WTC11 (cell line): ENCODE measurements at regions not wholly inside any gene's neighbourhood (a gene's known extent, or its start where the extent isn't known, plus 50 kb on each side); places are given as distances from the start of the nearest gene placed in this dataset.

Experiments
- ATAC-seq: fragments of 200-7000 bp; cut with Tn5 transposase; 2 replicates; pipeline ENCODE4 v1.10.0; 2021; ENCODE audit warnings: mild to moderate bottlenecking, moderate library complexity
- CTCF ChIA-PET: fragments of 300-600 bp; sonication (Branson Sonifier 250); formaldehyde crosslinking; loops from one replicate; lab custom pipeline; 2021; ENCODE audit warnings: antibody characterized with exemption; lab: Charles Lee
- POLR2A ChIA-PET: fragments of 350-600 bp; sonication (Branson Sonifier 250); formaldehyde crosslinking; loops from one replicate; lab custom pipeline; 2021; ENCODE audit warnings: antibody characterized with exemption; lab: Charles Lee
- DNase-seq: peaks from one replicate; pipeline ENCODE4 v3.0.0; 2021; ENCODE audit warnings: low spot score
- H3K27ac Mint-ChIP-seq: 2 replicates; pipeline ENCODE4 v1.8.0; 2021; ENCODE audit warnings: mixed read lengths
- H3K27me3 Mint-ChIP-seq: 2 replicates; pipeline ENCODE4 v1.8.0; 2021; ENCODE audit warnings: low read depth, mild to moderate bottlenecking, moderate library complexity, mixed read lengths
- H3K36me3 Mint-ChIP-seq: 2 replicates; pipeline ENCODE4 v1.8.0; 2021; ENCODE audit warnings: mixed read lengths
- H3K4me1 Mint-ChIP-seq: 2 replicates; pipeline ENCODE4 v1.8.0; 2022; ENCODE audit warnings: mixed read lengths
- H3K4me3 Mint-ChIP-seq: 2 replicates; pipeline ENCODE4 v1.8.0; 2021; ENCODE audit warnings: mild to moderate bottlenecking, moderate library complexity, mixed read lengths
- H3K9me3 Mint-ChIP-seq: 2 replicates; pipeline ENCODE4 v1.8.0; 2021; ENCODE audit warnings: mixed read lengths
- CREM ChIP-seq: sonication (generic); formaldehyde crosslinking; IDR thresholded peaks from 2 replicates; pipeline ENCODE4 v1.8.1; 2022; ENCODE audit warnings: mild to moderate bottlenecking, missing genetic modification reagents, moderate library complexity
- EMX1 ChIP-seq: fragments of 250-450 bp; sonication (Bioruptor Pico); IDR thresholded peaks from 2 replicates; pipeline ENCODE4 v1.8.0; 2021; ENCODE audit warnings: mild to moderate bottlenecking
- ESRRA ChIP-seq: sonication (generic); formaldehyde crosslinking; IDR thresholded peaks from 2 replicates; pipeline ENCODE4 v1.8.1; 2022; ENCODE audit warnings: mild to moderate bottlenecking, missing genetic modification reagents, borderline replicate concordance
- ETV6 ChIP-seq: sonication (generic); formaldehyde crosslinking; IDR thresholded peaks from 2 replicates; pipeline ENCODE4 v1.8.1; 2022; ENCODE audit warnings: mild to moderate bottlenecking, missing genetic modification reagents
- FOXJ3 ChIP-seq: sonication (generic); formaldehyde crosslinking; IDR thresholded peaks from 2 replicates; pipeline ENCODE4 v1.9.0; 2021; ENCODE audit warnings: missing genetic modification reagents, mild to moderate bottlenecking, borderline replicate concordance
- JAZF1 ChIP-seq: fragments of 250-450 bp; sonication (Bioruptor Pico); IDR thresholded peaks from 2 replicates; pipeline ENCODE4 v1.9.0; 2021; ENCODE audit warnings: moderate library complexity, mild to moderate bottlenecking, inconsistent platforms
- OVOL2 ChIP-seq: fragments of 250-450 bp; sonication (Bioruptor Pico); IDR thresholded peaks from 2 replicates; pipeline ENCODE4 v1.9.0; 2021; ENCODE audit warnings: mild to moderate bottlenecking, borderline replicate concordance
- SOX15 ChIP-seq: fragments of 250-450 bp; sonication (Bioruptor Pico); IDR thresholded peaks from 2 replicates; pipeline ENCODE4 v1.9.0; 2021; ENCODE audit warnings: mild to moderate bottlenecking
- SP1 ChIP-seq: sonication (generic); formaldehyde crosslinking; conservative IDR thresholded peaks from 2 replicates; pipeline ENCODE4 v1.8.1; 2022; ENCODE audit warnings: missing genetic modification reagents
- TEAD1 ChIP-seq: sonication (generic); formaldehyde crosslinking; IDR thresholded peaks from 2 replicates; pipeline ENCODE4 v1.8.0; 2022; ENCODE audit warnings: mild to moderate bottlenecking, missing genetic modification reagents
- ZBTB21 ChIP-seq: sonication (generic); formaldehyde crosslinking; IDR thresholded peaks from 2 replicates; pipeline ENCODE4 v1.8.1; 2023; ENCODE audit warnings: mild to moderate bottlenecking, missing genetic modification reagents, borderline replicate concordance
- ZNF121 ChIP-seq: sonication (generic); formaldehyde crosslinking; IDR thresholded peaks from 2 replicates; pipeline ENCODE4 v1.8.0; 2023; ENCODE audit warnings: missing genetic modification reagents
- ZNF138 ChIP-seq: sonication (generic); formaldehyde crosslinking; conservative IDR thresholded peaks from 2 replicates; pipeline ENCODE4 v1.8.1; 2022; ENCODE audit warnings: mild to moderate bottlenecking, moderate library complexity, missing genetic modification reagents
- ZNF219 ChIP-seq: sonication (generic); formaldehyde crosslinking; IDR thresholded peaks from 2 replicates; pipeline ENCODE4 v1.8.0; 2023; ENCODE audit warnings: missing genetic modification reagents, mild to moderate bottlenecking, borderline replicate concordance
- ZNF396 ChIP-seq: fragments of 250-450 bp; sonication (Bioruptor Pico); IDR thresholded peaks from 2 replicates; pipeline ENCODE4 v1.8.0; 2021; ENCODE audit warnings: mild to moderate bottlenecking, moderate library complexity, borderline replicate concordance
- TF ChIP-seq, protein P1 (sequence below): sonication (generic); formaldehyde crosslinking; IDR thresholded peaks from 2 replicates; pipeline ENCODE4 v1.8.1; 2023; ENCODE audit warnings: mild to moderate bottlenecking, missing genetic modification reagents, moderate library complexity
- TF ChIP-seq, protein P2 (sequence below): sonication (generic); formaldehyde crosslinking; conservative IDR thresholded peaks from 2 replicates; pipeline ENCODE4 v1.8.1; 2022; ENCODE audit warnings: mild to moderate bottlenecking, missing genetic modification reagents
- TF ChIP-seq, protein P3 (sequence below): fragments of 250-450 bp; sonication (Bioruptor Pico); IDR thresholded peaks from 2 replicates; pipeline ENCODE4 v1.9.0; 2021; ENCODE audit warnings: moderate library complexity, mild to moderate bottlenecking, inconsistent platforms, borderline replicate concordance
- TF ChIP-seq, protein P4 (sequence below): sonication (generic); formaldehyde crosslinking; IDR thresholded peaks from 2 replicates; pipeline ENCODE4 v1.8.0; 2022; ENCODE audit warnings: mild to moderate bottlenecking, missing genetic modification reagents
- TF ChIP-seq, protein P5 (sequence below): sonication (generic); formaldehyde crosslinking; IDR thresholded peaks from 2 replicates; pipeline ENCODE4 v1.8.0; 2022; ENCODE audit warnings: mild to moderate bottlenecking, missing genetic modification reagents

DNA sequence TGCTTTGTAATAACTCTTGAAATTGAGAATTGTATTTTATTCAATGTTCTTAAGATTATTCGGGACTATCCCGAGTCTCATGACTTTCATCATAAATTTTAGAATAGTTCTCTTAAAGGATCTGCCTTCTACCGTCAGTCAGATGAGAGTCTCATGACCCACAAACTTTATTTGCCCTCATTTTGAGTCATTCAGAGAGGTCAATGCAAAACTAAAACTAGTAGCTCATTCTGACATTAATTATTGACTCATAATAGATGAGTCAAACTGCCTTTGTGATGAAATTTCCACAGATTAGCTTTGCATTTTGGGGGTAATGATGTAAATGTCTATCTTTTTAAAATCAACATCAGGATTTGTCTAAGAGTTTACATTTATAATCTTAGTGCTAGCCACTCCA lies 1527.3 kb downstream of the TECRL start:
- Mint-ChIP-seq H3K36me3 (no peaks in the 10 kb centered on the region), H3K27me3 (no peaks in the 10 kb centered on the region; the same call in 1 of the 2 replicates), H3K9me3 (0 out of 2 replicates have a peak, but pooled peaks cover 5% of the 10 kb centered on the region), H3K4me1 (peaks cover 2% of the 10 kb centered on the region; the same call in 1 of the 2 replicates), H3K27ac (no peak overlapping the region), H3K4me3 (no peak overlapping the region)
- DNase-seq (no peak), ATAC-seq (no peak)
- ChIA-PET POLR2A (interaction anchor here (0.7 kb wide), 1 partner anchor 883 kb away, joined by 3 read pairs; no protein-coding TSS in a partner anchor), CTCF (no interaction called here)
- TF ChIP-seq OVOL2 (CRISPR knock-in tag) (no peak), ESRRA (CRISPR knock-in tag) (no peak), TEAD1 (CRISPR knock-in tag) (no peak), ZNF138 (CRISPR knock-in tag) (no peak), ZNF121 (CRISPR knock-in tag) (no peak), SOX15 (CRISPR knock-in tag) (no peak)
- TF ChIP-seq, protein P1, sequence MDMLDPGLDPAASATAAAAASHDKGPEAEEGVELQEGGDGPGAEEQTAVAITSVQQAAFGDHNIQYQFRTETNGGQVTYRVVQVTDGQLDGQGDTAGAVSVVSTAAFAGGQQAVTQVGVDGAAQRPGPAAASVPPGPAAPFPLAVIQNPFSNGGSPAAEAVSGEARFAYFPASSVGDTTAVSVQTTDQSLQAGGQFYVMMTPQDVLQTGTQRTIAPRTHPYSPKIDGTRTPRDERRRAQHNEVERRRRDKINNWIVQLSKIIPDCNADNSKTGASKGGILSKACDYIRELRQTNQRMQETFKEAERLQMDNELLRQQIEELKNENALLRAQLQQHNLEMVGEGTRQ (CRISPR knock-in tag), result no peak
- TF ChIP-seq, protein P2, sequence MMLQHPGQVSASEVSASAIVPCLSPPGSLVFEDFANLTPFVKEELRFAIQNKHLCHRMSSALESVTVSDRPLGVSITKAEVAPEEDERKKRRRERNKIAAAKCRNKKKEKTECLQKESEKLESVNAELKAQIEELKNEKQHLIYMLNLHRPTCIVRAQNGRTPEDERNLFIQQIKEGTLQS (CRISPR knock-in tag), result no peak
- TF ChIP-seq, protein P3, sequence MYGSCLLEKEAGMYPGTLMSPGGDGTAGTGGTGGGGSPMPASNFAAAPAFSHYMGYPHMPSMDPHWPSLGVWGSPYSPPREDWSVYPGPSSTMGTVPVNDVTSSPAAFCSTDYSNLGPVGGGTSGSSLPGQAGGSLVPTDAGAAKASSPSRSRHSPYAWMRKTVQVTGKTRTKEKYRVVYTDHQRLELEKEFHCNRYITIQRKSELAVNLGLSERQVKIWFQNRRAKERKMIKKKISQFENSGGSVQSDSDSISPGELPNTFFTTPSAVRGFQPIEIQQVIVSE (CRISPR knock-in tag), result no peak
- TF ChIP-seq, protein P4, sequence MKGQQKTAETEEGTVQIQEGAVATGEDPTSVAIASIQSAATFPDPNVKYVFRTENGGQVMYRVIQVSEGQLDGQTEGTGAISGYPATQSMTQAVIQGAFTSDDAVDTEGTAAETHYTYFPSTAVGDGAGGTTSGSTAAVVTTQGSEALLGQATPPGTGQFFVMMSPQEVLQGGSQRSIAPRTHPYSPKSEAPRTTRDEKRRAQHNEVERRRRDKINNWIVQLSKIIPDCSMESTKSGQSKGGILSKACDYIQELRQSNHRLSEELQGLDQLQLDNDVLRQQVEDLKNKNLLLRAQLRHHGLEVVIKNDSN, result no peak

DNA sequence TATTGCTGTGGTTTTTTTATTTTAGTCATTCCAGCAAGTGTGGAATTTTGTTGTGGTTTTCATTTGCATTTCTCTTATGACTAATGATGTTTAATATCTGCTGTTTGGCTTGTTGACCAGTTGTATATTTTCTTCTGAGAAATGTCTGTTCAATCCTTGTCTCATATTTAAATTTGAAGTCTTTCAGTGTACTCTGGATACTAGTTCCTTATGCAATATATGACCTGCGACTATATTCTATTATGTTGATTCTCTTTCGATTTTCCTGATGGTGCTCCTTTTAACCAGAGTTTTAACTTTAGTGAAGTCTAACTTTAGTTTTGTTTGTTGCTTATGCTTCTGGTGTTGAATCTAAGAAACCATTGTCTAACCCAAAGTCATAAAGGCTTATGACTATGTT lies 1528.0 kb downstream of the TECRL start:
- no peak for DNase-seq
- H3K9me3 Mint-ChIP-seq, result 0 out of 2 replicates have a peak, but pooled peaks cover 5% of the 10 kb centered on the region
- H3K4me3 Mint-ChIP-seq, result no peak overlapping the region
- no peaks in the 10 kb centered on the region; the same call in 1 of the 2 replicates for H3K27me3 Mint-ChIP-seq
- H3K36me3 Mint-ChIP-seq, result no peaks in the 10 kb centered on the region
- ChIA-PET POLR2A (no interaction called here), CTCF (no interaction called here)
- H3K4me1 Mint-ChIP-seq, result peaks cover 2% of the 10 kb centered on the region; the same call in 1 of the 2 replicates
- H3K27ac Mint-ChIP-seq, result no peak overlapping the region
- ATAC-seq, result no peak
- TF ChIP-seq EMX1 (CRISPR knock-in tag), result no peak
- no peak for TF ChIP-seq CREM (CRISPR knock-in tag)
- no peak for TF ChIP-seq ZNF396 (CRISPR knock-in tag)
- TF ChIP-seq, protein P1 (CRISPR knock-in tag), result no peak
- TF ChIP-seq ZBTB21 (CRISPR knock-in tag), result no peak
- TF ChIP-seq FOXJ3 (CRISPR knock-in tag), result no peak
- TF ChIP-seq ETV6, result no peak

DNA sequence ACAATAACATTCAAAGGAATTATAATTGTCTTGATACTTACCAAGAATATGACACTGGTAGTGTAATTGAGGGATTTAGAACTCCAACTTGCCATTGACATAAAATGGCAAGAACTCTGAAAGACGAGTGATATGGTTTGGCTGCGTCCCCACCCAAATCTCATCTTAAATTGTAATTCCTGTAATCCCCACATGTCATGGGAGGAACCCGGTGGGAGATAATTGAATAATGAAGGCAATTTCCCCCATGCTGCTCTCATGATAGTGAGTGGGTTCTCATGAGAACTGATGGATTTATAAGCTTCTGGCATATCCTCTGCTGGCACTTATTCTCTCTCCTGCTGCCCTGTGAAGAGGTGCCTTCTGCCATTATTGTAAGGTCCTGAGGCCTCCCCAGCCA lies 1536.4 kb downstream of the TECRL start:
- POLR2A ChIA-PET, result no interaction called here

More for the DNA sequence above, 1536.4 kb downstream of the TECRL start:
- H3K9me3 Mint-ChIP-seq, result no peaks in the 10 kb centered on the region; the same call in 1 of the 2 replicates
- H3K27ac Mint-ChIP-seq, result no peak overlapping the region
- ATAC-seq, result no peak
- H3K36me3 Mint-ChIP-seq, result no peaks in the 10 kb centered on the region
- TF ChIP-seq SP1 (CRISPR knock-in tag) (no peak), ZNF219 (CRISPR knock-in tag) (no peak), JAZF1 (no peak)
- TF ChIP-seq, protein P5, sequence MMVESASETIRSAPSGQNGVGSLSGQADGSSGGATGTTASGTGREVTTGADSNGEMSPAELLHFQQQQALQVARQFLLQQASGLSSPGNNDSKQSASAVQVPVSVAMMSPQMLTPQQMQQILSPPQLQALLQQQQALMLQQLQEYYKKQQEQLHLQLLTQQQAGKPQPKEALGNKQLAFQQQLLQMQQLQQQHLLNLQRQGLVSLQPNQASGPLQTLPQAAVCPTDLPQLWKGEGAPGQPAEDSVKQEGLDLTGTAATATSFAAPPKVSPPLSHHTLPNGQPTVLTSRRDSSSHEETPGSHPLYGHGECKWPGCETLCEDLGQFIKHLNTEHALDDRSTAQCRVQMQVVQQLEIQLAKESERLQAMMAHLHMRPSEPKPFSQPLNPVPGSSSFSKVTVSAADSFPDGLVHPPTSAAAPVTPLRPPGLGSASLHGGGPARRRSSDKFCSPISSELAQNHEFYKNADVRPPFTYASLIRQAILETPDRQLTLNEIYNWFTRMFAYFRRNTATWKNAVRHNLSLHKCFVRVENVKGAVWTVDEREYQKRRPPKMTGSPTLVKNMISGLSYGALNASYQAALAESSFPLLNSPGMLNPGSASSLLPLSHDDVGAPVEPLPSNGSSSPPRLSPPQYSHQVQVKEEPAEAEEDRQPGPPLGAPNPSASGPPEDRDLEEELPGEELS, result no peak
- TF ChIP-seq, protein P4, result no peak
- TF ChIP-seq, all 79 proteins: peak for 0
- Mint-ChIP-seq H3K4me1 (no peaks in the 10 kb centered on the region), H3K4me3 (no peak overlapping the region), H3K27me3 (no peaks in the 10 kb centered on the region; the same call in 1 of the 2 replicates)
- DNase-seq, result no peak
- CTCF ChIA-PET, result no interaction called here
